HG02798 (cell line): ENCODE measurements at regions not wholly inside any gene's neighbourhood (a gene's known extent, or its start where the extent isn't known, plus 50 kb on each side); places are given as distances from the start of the nearest gene placed in this dataset.
A peak's percentile ranks its signal among the peaks of the same experiment; 100 is the strongest.

Source experiments
- ATAC-seq: cut with Tn5 transposase; IDR thresholded peaks from one replicate; pipeline ENCODE4 v1.9.1; 2021; ENCODE audit warnings: mild to moderate bottlenecking; ENCODE audit not compliant: unreplicated experiment, poor library complexity

- no peak for ATAC-seq
Measured at GRCh38 chr3:174397848-174398247, 461.3 kb upstream of the NAALADL2 start.

- no peak for ATAC-seq
Measured at GRCh38 chr3:174398761-174399160, 460.4 kb upstream of the NAALADL2 start.

GRCh38 chr3:174403831-174404230 is 455.3 kb upstream of the NAALADL2 start:
- ATAC-seq, result no peak

DNA sequence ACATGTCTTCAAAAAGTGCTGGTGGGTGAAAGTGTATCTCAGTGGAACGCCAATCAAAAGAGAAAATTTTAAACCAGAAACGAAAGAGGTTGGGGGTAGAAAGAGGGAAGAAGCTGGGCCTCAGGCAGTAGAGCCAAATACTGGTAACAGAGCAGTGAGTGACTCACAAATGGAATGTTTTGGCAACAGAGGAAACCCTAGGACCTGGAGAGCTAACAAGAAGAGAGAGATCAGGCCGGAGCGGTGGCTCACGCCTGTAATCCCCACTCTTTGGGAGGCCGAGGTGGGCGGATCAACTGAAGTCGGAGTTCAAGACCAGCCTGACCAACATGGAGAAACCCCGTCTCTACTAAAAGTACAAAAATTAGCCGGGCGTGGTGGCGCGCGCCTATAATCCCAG is 450.8 kb upstream of the NAALADL2 start:
- no peak for ATAC-seq

DNA sequence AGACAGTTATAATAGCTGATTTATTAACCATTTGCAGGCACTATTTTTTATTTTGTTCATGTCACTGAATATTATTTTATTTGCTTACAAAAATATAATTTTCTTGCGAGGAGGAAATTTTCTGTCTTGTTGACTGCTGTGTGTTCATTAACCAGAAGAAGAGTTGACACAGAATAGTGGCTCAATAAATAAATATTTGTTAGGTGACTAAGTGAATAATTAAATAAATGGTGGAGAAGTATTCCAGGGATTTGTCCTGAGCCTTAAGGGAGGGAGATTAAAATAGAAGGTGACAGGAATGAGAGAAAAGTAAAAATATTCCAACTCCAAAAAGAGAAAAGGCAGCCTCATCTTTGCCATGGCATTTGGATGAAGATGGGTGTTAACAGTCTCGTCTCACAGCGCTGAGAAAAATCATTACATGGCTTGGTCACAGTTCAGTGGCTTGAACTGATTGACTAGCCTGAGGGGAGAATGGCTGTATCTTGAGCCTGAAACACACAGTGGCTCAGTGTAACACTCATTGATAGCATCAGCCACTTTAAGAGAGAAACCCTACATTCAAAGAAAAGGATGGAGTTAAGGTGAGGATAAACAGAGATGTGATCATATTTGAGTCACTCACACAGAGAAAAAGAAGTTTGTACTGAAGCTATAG is 449.9 kb upstream of the NAALADL2 start:
- ATAC-seq, result no peak

GRCh38 chr3:174413062-174413912 is 445.8 kb upstream of the NAALADL2 start:
- ATAC-seq, result no peak

- ATAC-seq, result no peak
Measured at GRCh38 chr3:174414902-174415301, 444.2 kb upstream of the NAALADL2 start.

DNA sequence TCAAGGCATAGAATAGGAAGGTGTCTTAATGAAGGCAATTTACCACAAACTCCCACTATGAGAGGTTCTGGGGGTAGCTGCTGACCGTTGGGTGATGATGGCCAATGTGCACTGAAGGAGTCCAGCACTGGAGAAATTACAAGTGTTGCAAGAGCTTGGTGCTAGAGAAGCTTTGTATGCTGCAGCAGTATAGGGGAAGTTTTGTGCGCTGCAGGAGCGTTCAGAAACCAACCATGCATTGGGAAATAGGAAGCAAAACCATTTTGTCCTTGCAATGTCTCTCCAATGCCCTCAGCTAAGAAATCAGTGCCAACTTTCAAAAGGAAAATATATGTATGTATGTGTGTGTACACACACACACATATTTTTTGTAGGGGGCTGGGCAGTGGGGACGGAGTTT is 441.6 kb upstream of the NAALADL2 start:
- no peak for ATAC-seq

- ATAC-seq, result no peak
Measured at GRCh38 chr3:174419216-174419615, 439.9 kb upstream of the NAALADL2 start.

GRCh38 chr3:174423936-174424335 is 435.2 kb upstream of the NAALADL2 start:
- no peak for ATAC-seq

DNA sequence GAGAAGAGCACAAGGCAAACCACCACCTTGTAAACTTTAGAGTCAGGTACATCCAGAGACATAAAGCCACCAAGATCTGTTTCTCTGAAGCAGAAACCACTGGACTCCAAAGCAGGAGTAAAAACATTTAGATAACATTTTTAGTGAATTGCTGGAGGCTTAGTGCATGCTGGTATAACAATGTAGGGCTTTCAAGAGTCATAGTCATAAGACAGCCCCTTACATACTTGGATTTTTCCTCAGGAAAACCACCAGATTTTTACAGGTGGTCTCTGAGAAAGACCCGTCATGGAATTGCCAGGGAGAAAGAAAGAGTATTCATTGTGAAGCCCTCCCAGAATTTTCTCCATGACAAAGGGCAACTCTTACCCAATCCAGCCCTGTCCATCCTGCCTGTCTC is 434.5 kb upstream of the NAALADL2 start:
- no peak for ATAC-seq

GRCh38 chr3:174425422-174425821 is 433.7 kb upstream of the NAALADL2 start:
- no peak for ATAC-seq

DNA sequence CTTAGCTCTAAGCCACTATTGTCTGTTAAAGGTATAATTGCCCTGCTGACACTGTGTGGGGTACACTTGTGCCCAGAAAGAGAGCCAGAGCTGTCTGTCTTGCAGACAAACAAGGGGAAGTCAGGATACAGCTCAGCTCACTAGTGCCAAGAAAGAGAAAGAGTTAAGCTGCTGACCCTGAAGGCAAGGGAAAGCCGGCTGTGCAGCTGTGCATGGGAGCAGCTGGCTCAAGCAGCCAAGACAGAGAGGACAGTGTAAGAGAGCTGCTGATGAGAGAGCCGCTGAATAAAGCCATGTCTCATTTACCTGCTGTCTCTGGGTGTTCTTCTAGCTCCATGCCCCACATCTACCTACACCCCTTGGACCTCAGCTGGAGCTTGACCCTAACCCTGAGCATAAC is 428.1 kb upstream of the NAALADL2 start:
- ATAC-seq, result no peak

GRCh38 chr3:174431717-174432116 is 427.4 kb upstream of the NAALADL2 start:
- no peak for ATAC-seq

DNA sequence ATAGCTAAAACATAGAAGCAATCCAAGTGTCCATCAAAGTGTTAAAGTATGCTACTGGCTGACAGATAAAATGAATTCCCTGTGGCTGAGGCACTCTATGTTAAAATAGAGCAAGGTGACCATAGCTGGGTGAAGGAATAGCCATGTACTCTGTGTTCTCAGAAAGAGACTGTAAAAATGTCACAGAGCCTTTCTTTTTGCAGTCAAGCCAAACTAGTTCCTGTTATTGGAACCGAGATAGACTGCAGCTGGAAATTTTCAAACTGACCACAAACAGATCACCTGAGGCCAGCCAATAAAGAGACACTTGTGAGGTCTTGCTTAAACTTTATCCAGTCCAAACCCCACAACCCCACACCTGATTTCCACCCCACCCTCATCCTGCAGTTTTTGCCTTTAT is 422.8 kb upstream of the NAALADL2 start:
- ATAC-seq, result no peak

DNA sequence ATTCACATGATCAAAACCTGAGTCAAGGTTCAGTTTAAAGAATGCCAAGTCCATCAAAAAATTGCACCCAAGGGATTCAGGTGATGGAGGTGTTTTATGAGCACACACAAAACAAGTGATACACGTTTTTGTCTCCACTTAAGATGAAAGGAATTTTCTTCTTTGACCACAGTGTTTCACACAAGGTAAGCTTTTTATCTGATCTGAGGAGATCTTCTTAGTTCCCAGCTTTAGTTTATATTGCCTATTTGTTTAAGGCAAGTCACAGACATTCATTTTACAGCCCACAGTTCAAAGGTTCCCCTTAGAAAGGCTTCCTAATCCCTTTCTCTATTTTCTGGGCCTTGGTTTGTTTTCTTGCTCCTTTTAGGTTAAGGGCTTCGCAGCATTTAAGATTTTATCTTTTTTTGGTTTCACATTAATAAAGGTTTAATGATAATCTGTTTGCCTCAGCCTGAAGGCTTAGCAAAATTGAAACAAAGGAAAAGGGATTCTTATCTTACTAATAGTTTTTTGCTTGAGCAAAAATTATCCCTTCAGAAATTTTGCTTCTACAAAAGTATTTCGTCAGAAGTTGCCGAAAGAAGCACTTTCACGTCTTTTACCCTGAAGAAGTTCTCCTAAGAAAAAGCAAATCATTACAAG is 420.5 kb upstream of the NAALADL2 start:
- no peak for ATAC-seq

DNA sequence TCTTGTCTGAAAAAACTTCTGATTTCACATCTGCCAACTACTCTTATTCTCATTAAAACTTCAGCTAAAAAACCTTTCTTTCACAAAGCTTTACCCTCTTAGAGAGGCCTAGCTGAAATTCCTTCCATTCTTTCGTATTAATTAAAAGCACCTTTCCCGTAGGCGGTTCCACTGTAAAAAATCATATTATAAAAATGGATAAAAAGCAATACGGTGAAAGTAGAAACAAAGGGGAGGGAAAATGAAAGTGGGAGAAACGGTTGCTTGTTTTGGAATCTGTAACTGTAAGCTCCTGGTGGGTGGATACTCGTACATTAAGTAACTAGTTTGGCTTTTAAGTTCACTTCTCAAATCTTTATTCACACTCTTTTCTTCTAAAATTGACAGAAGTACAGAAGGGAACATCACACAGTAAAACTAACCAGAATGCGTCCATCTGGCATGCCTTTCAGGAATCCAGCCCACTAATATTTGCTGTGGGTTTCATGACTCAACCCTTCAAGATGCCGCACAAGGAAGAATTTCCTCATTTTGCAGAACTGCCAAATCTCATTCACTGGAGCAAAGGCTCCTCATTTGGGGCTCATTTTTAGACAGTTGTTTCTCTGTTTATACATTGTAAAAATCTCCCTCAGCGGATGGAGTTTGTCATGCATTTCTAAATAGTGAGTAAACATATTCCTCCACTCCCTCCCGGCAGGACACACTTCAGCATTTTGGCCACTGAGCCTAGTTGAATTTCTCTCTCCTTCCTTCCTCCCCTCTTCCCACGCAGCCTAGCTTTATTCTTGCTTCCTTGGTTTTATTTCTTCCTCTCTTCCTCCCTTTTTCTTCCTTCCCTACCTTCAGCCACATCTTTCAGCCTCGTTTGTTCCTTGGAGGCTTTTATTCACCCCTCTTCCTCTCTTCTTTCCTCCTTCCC is 419.5 kb upstream of the NAALADL2 start:
- ATAC-seq, result no peak

GRCh38 chr3:174440253-174440701 is 418.9 kb upstream of the NAALADL2 start:
- ATAC-seq, result no peak

DNA sequence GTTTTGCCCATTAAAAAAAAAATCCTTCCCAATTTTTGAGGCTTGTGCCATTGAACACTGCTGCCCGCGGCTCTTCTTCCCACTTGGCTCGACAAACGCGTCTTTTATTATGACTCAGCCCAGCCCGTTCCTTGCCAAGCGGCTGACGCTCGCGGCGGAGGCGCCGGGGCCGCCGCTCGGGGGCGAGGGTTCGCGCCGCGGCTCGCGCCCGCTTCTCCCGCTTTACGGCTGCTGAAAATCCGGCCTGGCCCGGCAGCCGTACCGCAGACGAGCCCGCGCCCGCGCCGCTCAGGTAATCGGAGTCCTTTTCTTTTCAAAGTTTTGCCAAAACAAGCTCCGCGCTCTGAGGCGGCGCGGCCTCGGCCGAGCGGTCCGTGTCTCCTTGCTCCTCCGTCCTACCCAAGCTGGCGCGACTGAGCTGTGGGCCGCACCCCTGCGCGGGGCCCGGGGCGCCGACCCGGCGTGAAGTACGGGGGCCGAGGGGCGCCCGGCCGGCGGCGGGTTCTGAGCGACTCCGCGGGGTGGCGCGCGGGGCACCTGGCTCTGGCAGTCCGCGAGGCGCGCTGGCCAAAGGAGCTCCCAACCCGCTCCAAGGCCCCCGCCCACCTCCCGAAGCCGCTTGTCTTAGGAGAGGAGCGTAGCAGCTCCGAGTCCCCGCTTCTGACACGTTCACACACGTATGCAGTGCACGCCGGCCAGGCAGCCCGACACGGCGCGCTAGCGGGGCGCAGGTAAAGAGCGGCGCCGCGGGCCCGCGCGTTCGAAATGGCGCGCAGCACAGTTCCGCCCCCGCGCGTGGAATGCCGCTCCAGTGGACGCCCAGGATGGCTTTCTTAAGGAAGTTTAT is 418.2 kb upstream of the NAALADL2 start:
- ATAC-seq, result peak; percentile 73
